GM12878 (cell line): ENCODE measurements at regions not wholly inside any gene's neighbourhood (a gene's known extent, or its start where the extent isn't known, plus 50 kb on each side); places are given as distances from the start of the nearest gene placed in this dataset.

Source experiments
- CBFB ChIP-seq: IDR thresholded peaks from 2 replicates; pipeline ENCODE4 v1.6.1; 2016; ENCODE audit warnings: antibody characterized with exemption, low read depth
- TF ChIP-seq, protein P1 (sequence below), 3 experiments: IDR thresholded peaks in 2 of 3; conservative IDR thresholded peaks in 1 of 3; 2 replicates each; pipeline ENCODE4 v1.5.1; 2011; ENCODE audit warnings: low read depth in 3 of 3, low read length in 3 of 3, mild to moderate bottlenecking in 3 of 3, control low read depth in 2 of 3, moderate library complexity in 2 of 3, inconsistent platforms in 1 of 3, mixed read lengths in 1 of 3; ENCODE audit not compliant: control insufficient read depth in 2 of 3, insufficient read depth in 1 of 3; ENCODE audit errors: extremely low read depth in 1 of 3

DNA sequence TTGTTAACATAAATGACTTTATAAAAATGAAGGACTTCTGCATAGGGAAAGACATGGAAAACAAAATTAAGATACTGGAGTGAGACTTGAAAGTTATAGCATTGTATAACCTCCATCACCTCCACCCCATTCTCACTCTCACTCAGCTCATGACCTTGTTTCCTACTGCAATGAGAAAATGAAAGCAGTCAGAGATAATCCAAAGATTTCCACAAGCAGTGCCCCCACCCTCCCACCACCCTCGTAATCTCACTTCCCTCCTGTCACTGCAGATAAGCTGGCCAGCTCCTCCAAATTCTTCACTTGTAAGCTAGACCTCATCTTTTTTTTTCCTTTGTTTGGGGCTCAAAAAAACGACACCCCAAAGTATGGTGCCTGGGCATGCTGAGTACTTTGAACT lies 52.9 kb upstream of the PROKR2 start:
- TF ChIP-seq, protein P1, sequence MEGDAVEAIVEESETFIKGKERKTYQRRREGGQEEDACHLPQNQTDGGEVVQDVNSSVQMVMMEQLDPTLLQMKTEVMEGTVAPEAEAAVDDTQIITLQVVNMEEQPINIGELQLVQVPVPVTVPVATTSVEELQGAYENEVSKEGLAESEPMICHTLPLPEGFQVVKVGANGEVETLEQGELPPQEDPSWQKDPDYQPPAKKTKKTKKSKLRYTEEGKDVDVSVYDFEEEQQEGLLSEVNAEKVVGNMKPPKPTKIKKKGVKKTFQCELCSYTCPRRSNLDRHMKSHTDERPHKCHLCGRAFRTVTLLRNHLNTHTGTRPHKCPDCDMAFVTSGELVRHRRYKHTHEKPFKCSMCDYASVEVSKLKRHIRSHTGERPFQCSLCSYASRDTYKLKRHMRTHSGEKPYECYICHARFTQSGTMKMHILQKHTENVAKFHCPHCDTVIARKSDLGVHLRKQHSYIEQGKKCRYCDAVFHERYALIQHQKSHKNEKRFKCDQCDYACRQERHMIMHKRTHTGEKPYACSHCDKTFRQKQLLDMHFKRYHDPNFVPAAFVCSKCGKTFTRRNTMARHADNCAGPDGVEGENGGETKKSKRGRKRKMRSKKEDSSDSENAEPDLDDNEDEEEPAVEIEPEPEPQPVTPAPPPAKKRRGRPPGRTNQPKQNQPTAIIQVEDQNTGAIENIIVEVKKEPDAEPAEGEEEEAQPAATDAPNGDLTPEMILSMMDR (IDR thresholded peaks at IDR 0.05 in 2 of 3, conservative IDR thresholded peaks at IDR 0.05 in 1 of 3; ENCODE audit: control insufficient read depth in 2 of 3, extremely low read depth in 1 of 3, insufficient read depth in 1 of 3, low read depth in 3 of 3, low read length in 3 of 3), result no peak
- TF ChIP-seq CBFB, result no peak
